T-helper 9 cell (primary cell): ENCODE measurements at regions not wholly inside any gene's neighbourhood (a gene's known extent, or its start where the extent isn't known, plus 50 kb on each side); places are given as distances from the start of the nearest gene placed in this dataset.
"Not testable (repeated sequence)": the region's sequence is repeated elsewhere in the genome, so short reads cannot be mapped to it uniquely, and the experiment has no call there.

Experiments
- DNase-seq: peaks from one replicate; pipeline ENCODE4 v3.0.0-alpha.2; 2020

GRCh38 chr10:119996944-119997343 lies 104.4 kb downstream of the SEC23IP start:
- no peak for DNase-seq

DNA sequence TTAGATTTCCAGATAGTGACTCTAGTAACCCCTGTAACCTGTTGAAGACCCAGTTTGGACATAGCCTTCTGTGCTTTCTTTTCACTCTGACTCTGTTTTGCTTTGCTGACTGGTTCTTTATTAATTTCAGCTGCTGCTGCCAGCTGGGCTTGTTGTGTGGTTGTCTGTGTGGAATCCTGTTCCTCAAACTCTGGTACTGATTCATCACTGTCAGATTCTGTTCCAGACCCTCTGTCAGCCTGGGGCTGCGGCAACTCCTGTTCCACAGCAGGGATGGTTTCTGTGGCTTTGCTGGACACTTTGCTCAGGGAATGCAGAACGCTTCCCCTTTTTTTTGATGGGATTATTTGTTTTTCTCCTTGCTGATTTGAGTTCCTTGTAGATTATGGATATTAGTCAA lies 104.9 kb downstream of the SEC23IP start:
- no peak for DNase-seq

- no peak for DNase-seq
These were observed 110.3 kb downstream of the SEC23IP start for GRCh38 chr10:120002785-120003184.

- no peak for DNase-seq
These were observed 113.0 kb downstream of the SEC23IP start for GRCh38 chr10:120005207-120006201.

GRCh38 chr10:120007261-120007660 lies 114.7 kb downstream of the SEC23IP start:
- no peak for DNase-seq

GRCh38 chr10:120011359-120012130 lies 119.0 kb downstream of the SEC23IP start:
- no peak for DNase-seq

DNA sequence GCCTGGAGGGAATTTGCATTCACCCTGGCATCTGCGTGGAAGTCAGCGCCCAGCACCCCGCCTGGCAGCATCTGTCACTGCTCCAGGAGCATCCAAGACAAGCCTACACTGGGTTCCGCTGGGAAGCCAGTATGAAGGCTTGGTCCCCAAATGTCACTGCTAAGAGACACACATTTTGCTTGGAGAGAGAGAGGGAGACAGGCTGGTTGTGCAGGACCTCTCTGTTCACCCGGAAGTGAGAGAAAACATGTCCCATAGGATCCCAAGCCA lies 119.5 kb downstream of the SEC23IP start:
- DNase-seq: no peak

DNA sequence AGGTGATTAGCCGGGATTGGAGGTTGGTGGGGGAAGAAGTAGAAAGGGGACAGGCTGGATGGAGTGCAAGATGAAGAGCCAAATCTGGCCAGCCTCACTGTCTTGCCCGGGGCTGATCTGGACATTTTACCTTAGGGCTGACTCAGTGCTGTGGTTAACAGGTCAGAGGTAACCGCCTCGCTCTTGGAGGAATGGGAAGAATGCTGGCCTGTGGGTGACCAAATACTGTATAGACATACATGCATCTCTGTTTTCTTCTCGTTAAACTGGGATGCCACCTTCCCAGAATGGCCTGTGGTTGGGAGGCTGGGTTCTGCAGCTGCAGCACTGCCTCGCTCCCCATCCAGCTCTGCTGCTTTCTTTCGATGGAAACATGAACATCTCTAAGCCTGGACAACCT lies 120.0 kb downstream of the SEC23IP start:
- no peak for DNase-seq

GRCh38 chr10:120014031-120014430 lies 121.5 kb downstream of the SEC23IP start:
- DNase-seq: no peak

- DNase-seq: no peak
These were observed 122.5 kb downstream of the SEC23IP start for GRCh38 chr10:120015064-120015463.

- no peak for DNase-seq
These were observed 124.4 kb downstream of the SEC23IP start for GRCh38 chr10:120016906-120017305.

GRCh38 chr10:120017733-120018417 lies 125.3 kb downstream of the SEC23IP start:
- DNase-seq: no peak

GRCh38 chr10:120018695-120019094 lies 126.2 kb downstream of the SEC23IP start:
- no peak for DNase-seq

DNA sequence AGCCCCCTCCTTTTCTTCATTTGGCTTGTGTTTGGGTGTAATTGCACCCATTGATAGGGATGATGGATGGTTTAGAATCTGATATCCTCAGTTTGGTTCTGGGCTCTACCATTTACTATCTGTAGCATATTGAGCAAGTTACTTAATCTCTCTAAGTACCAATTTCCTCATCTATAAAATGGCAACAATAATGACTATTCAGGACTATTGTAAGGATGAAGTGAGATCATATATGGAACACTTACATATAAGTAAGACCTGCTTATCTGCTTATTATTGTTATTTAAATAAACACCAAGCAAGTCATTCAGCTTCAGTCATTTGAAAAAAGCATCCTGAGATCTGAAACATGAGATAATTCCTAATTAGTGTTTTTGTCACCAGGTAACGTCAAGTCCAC lies 127.0 kb downstream of the SEC23IP start:
- no peak for DNase-seq

- DNase-seq: no peak
These were observed 129.8 kb downstream of the SEC23IP start for GRCh38 chr10:120022357-120022756.

- no peak for DNase-seq
These were observed 141.7 kb downstream of the SEC23IP start for GRCh38 chr10:120034236-120034635.

- no peak for DNase-seq
These were observed 146.5 kb downstream of the SEC23IP start for GRCh38 chr10:120039046-120039445.

GRCh38 chr10:120039826-120040225 lies 147.3 kb downstream of the SEC23IP start:
- DNase-seq: no peak

DNA sequence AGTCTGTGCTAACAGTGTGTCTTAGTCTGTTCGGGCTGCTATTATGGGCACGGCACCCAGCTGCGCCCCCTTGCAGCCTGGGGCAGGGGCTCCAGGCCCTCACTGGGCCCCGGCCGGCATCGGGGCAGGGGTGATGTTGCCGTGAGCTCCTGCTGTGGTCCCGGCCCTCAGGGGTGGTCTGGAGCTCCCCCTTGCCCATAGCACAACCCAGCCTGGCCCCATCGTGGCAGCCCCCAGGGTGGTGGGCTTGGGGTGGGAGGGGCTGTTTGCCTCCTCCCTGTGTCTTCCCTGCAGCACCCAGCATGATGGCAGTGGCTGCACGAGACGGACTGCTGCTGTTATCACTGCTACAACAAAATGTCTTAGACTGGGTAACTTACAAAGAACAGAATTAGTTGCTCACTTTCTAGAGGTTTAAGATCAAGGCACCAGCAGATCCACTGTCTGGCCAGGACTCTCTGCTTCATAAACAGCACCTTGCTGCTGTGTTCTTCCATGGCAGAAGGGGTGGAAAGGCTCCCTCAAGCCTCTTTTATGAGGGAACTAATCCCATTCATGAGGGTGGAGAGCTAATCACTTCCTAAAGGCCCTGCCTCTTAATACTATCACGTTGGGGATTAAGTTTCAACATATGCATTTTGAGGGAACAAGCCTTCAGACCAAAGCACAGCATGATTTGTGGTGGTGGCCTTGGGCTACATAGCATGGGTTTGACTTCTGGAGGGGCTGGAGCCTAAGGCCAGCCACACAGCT lies 149.5 kb downstream of the SEC23IP start:
- no peak for DNase-seq

DNA sequence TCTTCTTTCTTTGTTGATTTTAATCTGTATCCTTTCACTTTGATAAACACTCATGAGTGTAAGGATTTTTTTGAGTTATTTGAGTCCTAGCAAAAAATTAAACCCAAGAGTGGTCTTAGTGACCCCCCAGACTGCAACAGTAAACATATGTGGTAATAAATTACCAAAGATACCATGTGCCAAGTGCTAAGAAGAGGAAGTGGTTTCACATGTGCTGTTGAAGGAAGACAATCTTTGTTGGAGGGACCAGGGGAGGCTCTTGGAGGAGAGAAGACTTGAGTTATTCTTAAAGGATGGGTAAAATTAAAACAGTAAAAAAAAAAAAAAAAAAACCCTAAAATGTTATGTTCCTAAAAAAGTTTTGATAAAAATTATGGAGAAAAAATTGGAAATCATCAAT lies 150.2 kb downstream of the SEC23IP start:
- DNase-seq: no peak

DNA sequence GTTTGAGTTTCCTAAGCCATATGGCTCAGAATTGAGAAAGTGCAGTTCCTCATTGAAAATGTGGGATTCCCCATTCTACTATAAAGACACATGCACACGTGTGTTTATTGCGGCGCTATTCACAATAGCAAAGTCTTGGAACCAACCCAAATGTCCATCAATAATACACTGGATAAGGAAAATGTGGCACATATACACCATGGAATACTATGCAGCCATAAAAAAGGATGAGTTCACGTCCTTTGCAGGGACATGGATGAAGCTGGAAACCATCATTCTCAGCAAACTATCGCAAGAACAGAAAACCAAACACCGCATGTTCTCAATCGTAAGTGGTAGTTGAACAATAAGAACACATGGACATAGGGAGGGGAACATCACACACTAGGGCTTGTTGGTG lies 154.8 kb downstream of the SEC23IP start:
- DNase-seq: not testable (repeated sequence)

DNA sequence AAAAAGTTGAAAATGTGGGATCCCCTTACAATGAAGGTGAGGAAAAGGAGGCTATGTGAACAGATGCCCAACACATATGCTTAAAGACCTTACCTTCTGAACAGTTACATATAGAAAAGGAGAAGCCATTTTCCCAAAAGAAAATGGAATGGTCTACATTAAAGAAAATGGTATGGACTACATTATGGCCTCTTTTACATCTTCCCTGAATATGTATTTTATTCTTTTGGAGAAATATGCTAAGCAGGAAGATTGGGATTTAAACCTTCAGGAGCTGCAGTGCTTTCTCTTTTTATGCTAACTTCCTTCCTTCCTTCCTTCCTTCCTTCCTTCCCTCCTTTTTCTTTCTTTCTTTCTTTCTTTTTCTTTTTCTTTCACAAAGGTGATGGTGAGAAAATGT lies 155.4 kb downstream of the SEC23IP start:
- DNase-seq: no peak

- no peak for DNase-seq
These were observed 155.9 kb downstream of the SEC23IP start for GRCh38 chr10:120048391-120048790.
